Loucy (cell line): ENCODE measurements at regions not wholly inside any gene's neighbourhood (a gene's known extent, or its start where the extent isn't known, plus 50 kb on each side); places are given as distances from the start of the nearest gene placed in this dataset.

Source experiments
- H2AFZ ChIP-seq: fragments of 200-600 bp; sonication (generic); 2 replicates; pipeline ENCODE4 v1.6.0; 2016; ENCODE audit warnings: antibody characterized with exemption, mild to moderate bottlenecking, low read length, moderate library complexity
- H3F3A ChIP-seq: fragments of 200-600 bp; 2 replicates; pipeline ENCODE4 v1.6.0; 2016; ENCODE audit warnings: antibody characterized with exemption, low read depth, mild to moderate bottlenecking
- H3K27me3 ChIP-seq: fragments of 200-600 bp; sonication (generic); 2 replicates; pipeline ENCODE4 v1.6.1; 2014; ENCODE audit warnings: low read length, mild to moderate bottlenecking; ENCODE audit not compliant: insufficient read depth, poor library complexity, severe bottlenecking
- H3K36me3 ChIP-seq: fragments of 200-600 bp; sonication (generic); 2 replicates; pipeline ENCODE4 v1.6.1; 2016; ENCODE audit warnings: low read length; ENCODE audit not compliant: insufficient read depth
- H3K4me1 ChIP-seq: fragments of 200-600 bp; sonication (generic); 2 replicates; pipeline ENCODE4 v1.5.1; 2014; ENCODE audit warnings: low read length, mild to moderate bottlenecking; ENCODE audit not compliant: insufficient read depth, poor library complexity, severe bottlenecking
- H3K4me2 ChIP-seq: fragments of 200-600 bp; sonication (generic); 2 replicates; pipeline ENCODE4 v1.6.0; 2014; ENCODE audit warnings: antibody characterized with exemption, low read length, low read depth, mild to moderate bottlenecking; ENCODE audit not compliant: poor library complexity, severe bottlenecking
- H3K4me3 ChIP-seq: fragments of 200-600 bp; sonication (generic); 2 replicates; pipeline ENCODE4 v1.5.1; 2014; ENCODE audit warnings: low read length, mild to moderate bottlenecking, mixed read lengths; ENCODE audit not compliant: poor library complexity, severe bottlenecking
- H3K79me2 ChIP-seq: fragments of 200-600 bp; sonication (generic); 2 replicates; pipeline ENCODE4 v1.6.1; 2014; ENCODE audit warnings: low read length; ENCODE audit not compliant: insufficient read depth
- H3K9ac ChIP-seq: fragments of 200-600 bp; sonication (generic); 2 replicates; pipeline ENCODE4 v1.6.0; 2014; ENCODE audit warnings: mild to moderate bottlenecking, low read depth, low read length, moderate library complexity; ENCODE audit not compliant: poor library complexity, severe bottlenecking
- H3K9me2 ChIP-seq: fragments of 200-600 bp; sonication (generic); replicated peaks from 2 replicates; pipeline ENCODE4 v1.6.1; 2016; ENCODE audit warnings: low read depth, low read length, mixed read lengths
- H3K9me3 ChIP-seq: fragments of 200-600 bp; sonication (generic); 2 replicates; pipeline ENCODE4 v1.6.1; 2014; ENCODE audit warnings: mild to moderate bottlenecking, antibody characterized with exemption, low read length, low read depth; ENCODE audit not compliant: insufficient read depth
- H4K20me1 ChIP-seq: fragments of 200-600 bp; sonication (generic); 2 replicates; pipeline ENCODE4 v1.6.0; 2014; ENCODE audit warnings: antibody characterized with exemption, low read length, mild to moderate bottlenecking; ENCODE audit not compliant: insufficient read depth, poor library complexity, severe bottlenecking
- EZH2phosphoT487 ChIP-seq: fragments of 200-600 bp; IDR thresholded peaks from 2 replicates; pipeline ENCODE4 v1.6.1; 2018; ENCODE audit warnings: antibody characterized with exemption, mild to moderate bottlenecking, moderate library complexity, borderline replicate concordance
- TF ChIP-seq, protein P1 (sequence below): fragments of 200-600 bp; sonication (generic); conservative IDR thresholded peaks from 2 replicates; pipeline ENCODE4 v1.5.1; 2014; ENCODE audit warnings: mild to moderate bottlenecking, antibody characterized with exemption, low read length

DNA sequence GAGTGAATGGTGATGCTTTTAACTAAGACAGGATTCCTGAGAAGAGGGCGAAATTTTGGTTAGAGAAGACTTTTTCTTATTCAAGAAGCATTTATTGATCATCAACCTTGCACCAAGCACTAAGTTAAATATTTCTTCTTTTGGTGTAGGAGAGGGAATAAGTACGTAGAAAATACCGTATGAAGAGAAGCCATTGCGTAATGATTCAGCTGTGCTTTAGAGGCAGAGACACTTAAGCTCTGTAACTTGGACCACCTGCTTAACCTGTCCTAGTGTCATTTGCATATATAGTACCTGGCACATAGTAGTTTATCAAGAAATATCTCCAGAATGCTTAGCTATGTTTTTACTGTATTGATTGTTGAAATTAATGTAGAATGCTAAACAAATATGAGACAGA is 430.9 kb upstream of the ZNF608 start:
- no peaks in the 10 kb centered on the region for H3K9me3 ChIP-seq
- no peaks in the 10 kb centered on the region for H3K27me3 ChIP-seq
- H3K4me3 ChIP-seq = no peak overlapping the region
- no peak overlapping the region for H2AFZ ChIP-seq
- no peak for TF ChIP-seq EZH2phosphoT487
- TF ChIP-seq, protein P1, sequence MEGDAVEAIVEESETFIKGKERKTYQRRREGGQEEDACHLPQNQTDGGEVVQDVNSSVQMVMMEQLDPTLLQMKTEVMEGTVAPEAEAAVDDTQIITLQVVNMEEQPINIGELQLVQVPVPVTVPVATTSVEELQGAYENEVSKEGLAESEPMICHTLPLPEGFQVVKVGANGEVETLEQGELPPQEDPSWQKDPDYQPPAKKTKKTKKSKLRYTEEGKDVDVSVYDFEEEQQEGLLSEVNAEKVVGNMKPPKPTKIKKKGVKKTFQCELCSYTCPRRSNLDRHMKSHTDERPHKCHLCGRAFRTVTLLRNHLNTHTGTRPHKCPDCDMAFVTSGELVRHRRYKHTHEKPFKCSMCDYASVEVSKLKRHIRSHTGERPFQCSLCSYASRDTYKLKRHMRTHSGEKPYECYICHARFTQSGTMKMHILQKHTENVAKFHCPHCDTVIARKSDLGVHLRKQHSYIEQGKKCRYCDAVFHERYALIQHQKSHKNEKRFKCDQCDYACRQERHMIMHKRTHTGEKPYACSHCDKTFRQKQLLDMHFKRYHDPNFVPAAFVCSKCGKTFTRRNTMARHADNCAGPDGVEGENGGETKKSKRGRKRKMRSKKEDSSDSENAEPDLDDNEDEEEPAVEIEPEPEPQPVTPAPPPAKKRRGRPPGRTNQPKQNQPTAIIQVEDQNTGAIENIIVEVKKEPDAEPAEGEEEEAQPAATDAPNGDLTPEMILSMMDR = no peak
- no peak overlapping the region for H3K9ac ChIP-seq
- no peaks in the 10 kb centered on the region for H3F3A ChIP-seq
- no peaks in the 10 kb centered on the region for H3K9me2 ChIP-seq
- no peak overlapping the region for H3K4me2 ChIP-seq
- no peaks in the 10 kb centered on the region for H3K79me2 ChIP-seq
- no peaks in the 10 kb centered on the region for H3K4me1 ChIP-seq
- H3K36me3 ChIP-seq = no peaks in the 10 kb centered on the region
- no peaks in the 10 kb centered on the region for H4K20me1 ChIP-seq

DNA sequence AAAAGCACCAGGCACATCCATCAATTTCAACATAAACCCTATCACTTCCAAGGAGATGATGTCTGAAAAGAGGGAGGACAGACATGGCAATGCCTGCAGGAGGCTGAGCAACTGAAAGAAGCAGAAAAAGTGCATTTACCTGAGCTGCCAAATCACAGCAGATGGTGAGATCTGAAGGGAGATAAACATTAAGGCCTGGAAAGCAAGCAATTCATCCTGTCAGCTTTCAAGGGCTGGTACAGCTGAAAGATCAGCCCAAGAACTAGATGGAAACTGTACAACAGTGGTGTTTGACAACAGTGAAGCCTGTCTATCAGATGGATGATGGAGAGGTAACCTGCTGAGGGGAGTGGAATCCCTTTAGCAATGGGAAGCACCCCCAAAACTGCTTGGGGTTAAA is 433.2 kb upstream of the ZNF608 start:
- no peak overlapping the region for H3K4me3 ChIP-seq
- no peaks in the 10 kb centered on the region for H3K4me1 ChIP-seq
- no peaks in the 10 kb centered on the region for H3K9me3 ChIP-seq
- H3K27me3 ChIP-seq = no peaks in the 10 kb centered on the region
- no peaks in the 10 kb centered on the region for H4K20me1 ChIP-seq
- H3K4me2 ChIP-seq = no peak overlapping the region
- H2AFZ ChIP-seq = no peak overlapping the region
- H3K9ac ChIP-seq = no peak overlapping the region
- no peaks in the 10 kb centered on the region for H3K9me2 ChIP-seq
- no peak for TF ChIP-seq EZH2phosphoT487
- TF ChIP-seq, protein P1 = no peak
- H3K36me3 ChIP-seq = no peaks in the 10 kb centered on the region
- no peaks in the 10 kb centered on the region for H3K79me2 ChIP-seq
- H3F3A ChIP-seq = no peaks in the 10 kb centered on the region

DNA sequence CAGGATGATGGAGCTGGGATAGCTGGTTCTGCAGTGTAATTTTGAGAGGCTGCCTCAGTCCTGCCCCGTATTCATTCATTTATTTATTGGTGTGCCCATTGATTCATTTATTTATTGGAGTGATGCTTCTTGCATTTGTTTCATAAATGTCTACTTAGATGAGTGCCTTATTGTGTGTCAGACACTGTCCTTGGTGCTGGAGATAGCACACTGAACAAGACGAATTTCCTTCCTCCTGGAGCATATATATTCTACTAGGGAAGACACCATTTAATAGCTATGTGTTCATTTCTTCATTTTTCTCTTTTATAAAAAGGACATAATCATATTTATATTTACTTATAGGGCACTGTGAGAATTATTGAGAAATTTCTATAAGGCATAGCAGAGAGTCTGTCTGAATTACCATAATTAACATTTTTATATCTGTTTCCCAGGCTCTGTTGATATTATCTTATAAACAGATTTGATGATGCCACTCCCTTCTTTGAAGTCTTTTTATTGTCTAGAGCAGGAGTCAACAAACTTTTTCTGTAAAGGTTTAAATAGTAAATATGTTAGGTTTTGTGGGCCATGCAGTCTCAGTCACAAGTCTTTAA is 433.9 kb upstream of the ZNF608 start:
- Histone ChIP-seq H3K27me3 (no peaks in the 10 kb centered on the region), H3K9ac (no peak overlapping the region), H2AFZ (no peak overlapping the region), H3F3A (no peaks in the 10 kb centered on the region), H3K4me1 (no peaks in the 10 kb centered on the region), H3K4me3 (no peak overlapping the region), H3K4me2 (no peak overlapping the region), H3K79me2 (no peaks in the 10 kb centered on the region), H4K20me1 (no peaks in the 10 kb centered on the region), H3K9me2 (no peaks in the 10 kb centered on the region), H3K36me3 (no peaks in the 10 kb centered on the region), H3K9me3 (no peaks in the 10 kb centered on the region)
- TF ChIP-seq EZH2phosphoT487 = no peak
- TF ChIP-seq, protein P1 = no peak
